ENCODE measurements at regions not wholly inside any gene's neighbourhood (a gene's known extent, or its start where the extent isn't known, plus 50 kb on each side); places are given as distances from the start of the nearest gene placed in this dataset.

DNA sequence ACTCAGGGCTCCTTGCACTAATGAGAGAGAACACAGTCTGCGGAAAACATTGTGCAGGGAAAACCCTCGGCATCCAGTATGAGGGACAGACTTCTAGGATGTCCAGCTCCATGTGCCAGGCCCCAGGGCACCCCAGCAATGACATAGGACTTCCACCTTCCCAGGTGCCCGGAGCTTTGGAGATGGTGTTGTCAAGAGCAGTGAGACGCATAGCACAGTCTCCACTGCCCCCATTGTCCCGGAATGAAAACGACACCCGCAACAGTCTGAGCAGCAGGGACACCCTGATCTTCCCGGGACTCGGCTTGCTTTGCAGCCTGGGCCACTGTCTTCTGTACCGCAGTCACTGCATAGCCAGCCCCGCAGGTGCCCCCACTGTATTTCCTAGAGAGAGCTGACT, 339.2 kb upstream of the ADARB2 start:
- WGBS (ENCODE audit: low lambda C conversion rate, missing lambda C conversion rate): 90% methylated on average over 11 of the region's 11 CpGs
- H4K20me1 ChIP-seq (ENCODE audit: insufficient read depth, poor library complexity, severe bottlenecking): no peaks in the 10 kb centered on the region
- H3K9me3 ChIP-seq (ENCODE audit: low read depth): no peaks in the 10 kb centered on the region
- H3K27ac ChIP-seq: no peak overlapping the region
- no peak overlapping the region for H2AFZ ChIP-seq
- no peak for DNase-seq (ENCODE audit: low spot score)
- no peaks in the 10 kb centered on the region for H3K9me2 ChIP-seq (replicated peaks; ENCODE audit: insufficient read depth)
- no peak for TF ChIP-seq EZH2phosphoT487 (IDR thresholded peaks at IDR 0.05; ENCODE audit: low read depth, severe bottlenecking, unreplicated experiment)
- H3K27me3 ChIP-seq: no peaks in the 10 kb centered on the region
- peaks cover 9% of the 10 kb centered on the region for H3K4me1 ChIP-seq (ENCODE audit: insufficient read depth)
- H3K4me3 ChIP-seq: no peak overlapping the region
- no peaks in the 10 kb centered on the region for H3K36me3 ChIP-seq (replicated peaks; ENCODE audit: insufficient read depth, low read depth)
- H3K79me2 ChIP-seq: no peaks in the 10 kb centered on the region
- no peak overlapping the region for H3K4me2 ChIP-seq

DNA sequence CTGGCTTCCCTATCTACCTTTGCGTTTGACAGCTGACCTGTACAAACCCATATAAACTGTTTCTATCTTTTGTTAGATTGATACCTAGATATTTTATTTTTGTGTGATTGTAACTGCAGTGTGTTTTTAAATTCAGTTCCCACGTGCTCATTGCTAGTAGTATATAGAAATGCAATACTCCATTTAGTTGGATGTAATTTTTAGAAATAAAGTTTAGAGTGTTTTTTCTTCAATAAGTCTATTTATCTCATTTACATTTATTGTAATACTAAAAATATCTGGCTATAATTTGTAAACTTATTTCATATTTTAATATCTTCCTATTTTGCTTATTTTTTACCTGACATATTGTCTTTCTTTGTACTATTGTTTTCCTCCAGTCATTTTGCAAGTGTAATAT, 329.7 kb upstream of the ADARB2 start:
- no peaks in the 10 kb centered on the region for H3K79me2 ChIP-seq
- no peaks in the 10 kb centered on the region for H3K9me2 ChIP-seq (replicated peaks; ENCODE audit: insufficient read depth)
- no peaks in the 10 kb centered on the region for H4K20me1 ChIP-seq (ENCODE audit: insufficient read depth, poor library complexity, severe bottlenecking)
- no peak overlapping the region for H3K4me2 ChIP-seq
- 73% methylated on average over 2 of the region's 2 CpGs for WGBS (ENCODE audit: low lambda C conversion rate, missing lambda C conversion rate)
- TF ChIP-seq EZH2phosphoT487 (IDR thresholded peaks at IDR 0.05; ENCODE audit: low read depth, severe bottlenecking, unreplicated experiment) (no peak), EZH2 (IDR thresholded peaks at IDR 0.05; ENCODE audit: borderline replicate concordance) (no peak)
- TF ChIP-seq, protein P1, sequence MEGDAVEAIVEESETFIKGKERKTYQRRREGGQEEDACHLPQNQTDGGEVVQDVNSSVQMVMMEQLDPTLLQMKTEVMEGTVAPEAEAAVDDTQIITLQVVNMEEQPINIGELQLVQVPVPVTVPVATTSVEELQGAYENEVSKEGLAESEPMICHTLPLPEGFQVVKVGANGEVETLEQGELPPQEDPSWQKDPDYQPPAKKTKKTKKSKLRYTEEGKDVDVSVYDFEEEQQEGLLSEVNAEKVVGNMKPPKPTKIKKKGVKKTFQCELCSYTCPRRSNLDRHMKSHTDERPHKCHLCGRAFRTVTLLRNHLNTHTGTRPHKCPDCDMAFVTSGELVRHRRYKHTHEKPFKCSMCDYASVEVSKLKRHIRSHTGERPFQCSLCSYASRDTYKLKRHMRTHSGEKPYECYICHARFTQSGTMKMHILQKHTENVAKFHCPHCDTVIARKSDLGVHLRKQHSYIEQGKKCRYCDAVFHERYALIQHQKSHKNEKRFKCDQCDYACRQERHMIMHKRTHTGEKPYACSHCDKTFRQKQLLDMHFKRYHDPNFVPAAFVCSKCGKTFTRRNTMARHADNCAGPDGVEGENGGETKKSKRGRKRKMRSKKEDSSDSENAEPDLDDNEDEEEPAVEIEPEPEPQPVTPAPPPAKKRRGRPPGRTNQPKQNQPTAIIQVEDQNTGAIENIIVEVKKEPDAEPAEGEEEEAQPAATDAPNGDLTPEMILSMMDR (IDR thresholded peaks at IDR 0.05; ENCODE audit: poor library complexity): no peak
- H2AFZ ChIP-seq: no peak overlapping the region
- H3K4me3 ChIP-seq: no peak overlapping the region
- no peaks in the 10 kb centered on the region for H3K9me3 ChIP-seq (ENCODE audit: low read depth)
- no peak overlapping the region for H3K27ac ChIP-seq
- no peaks in the 10 kb centered on the region for H3K36me3 ChIP-seq (replicated peaks; ENCODE audit: insufficient read depth, low read depth)
- no peaks in the 10 kb centered on the region for H3K4me1 ChIP-seq (ENCODE audit: insufficient read depth)
- H3K27me3 ChIP-seq: no peaks in the 10 kb centered on the region
- no peak for DNase-seq (ENCODE audit: low spot score)

DNA sequence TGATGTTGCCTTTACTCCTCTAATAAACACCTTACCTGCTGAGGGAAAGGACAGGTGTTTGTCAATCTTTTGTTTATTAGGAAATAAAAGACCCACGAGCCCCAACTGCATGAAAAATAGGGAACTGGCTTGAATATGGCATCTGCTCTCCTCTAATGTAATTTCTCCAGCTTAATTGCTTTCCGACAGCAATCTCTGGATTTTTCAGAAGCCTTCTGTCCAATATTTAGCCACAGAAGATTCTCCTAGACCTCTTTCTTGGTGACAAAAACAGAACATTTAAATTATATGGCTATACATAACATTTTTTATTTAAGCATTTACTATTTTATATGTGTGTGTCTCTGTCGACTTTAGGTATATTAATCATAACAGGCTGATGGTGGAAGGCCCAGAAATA, 317.4 kb upstream of the ADARB2 start:
- no peak overlapping the region for H3K4me2 ChIP-seq
- no peaks in the 10 kb centered on the region for H3K4me1 ChIP-seq (ENCODE audit: insufficient read depth)
- no peaks in the 10 kb centered on the region for H4K20me1 ChIP-seq (ENCODE audit: insufficient read depth, poor library complexity, severe bottlenecking)
- 65% methylated on average over 3 of the region's 3 CpGs for WGBS (ENCODE audit: low lambda C conversion rate, missing lambda C conversion rate)
- no peaks in the 10 kb centered on the region for H3K79me2 ChIP-seq
- H3K4me3 ChIP-seq: no peak overlapping the region
- H3K27me3 ChIP-seq: no peaks in the 10 kb centered on the region
- DNase-seq (ENCODE audit: low spot score): no peak
- no peaks in the 10 kb centered on the region for H3K36me3 ChIP-seq (replicated peaks; ENCODE audit: insufficient read depth, low read depth)
- TF ChIP-seq EZH2phosphoT487 (IDR thresholded peaks at IDR 0.05; ENCODE audit: low read depth, severe bottlenecking, unreplicated experiment) (no peak), EZH2 (IDR thresholded peaks at IDR 0.05; ENCODE audit: borderline replicate concordance) (no peak)
- TF ChIP-seq, protein P1 (IDR thresholded peaks at IDR 0.05; ENCODE audit: poor library complexity): no peak
- no peaks in the 10 kb centered on the region for H3K9me3 ChIP-seq (ENCODE audit: low read depth)
- H3K27ac ChIP-seq: no peak overlapping the region
- H2AFZ ChIP-seq: no peak overlapping the region
- no peaks in the 10 kb centered on the region for H3K9me2 ChIP-seq (replicated peaks; ENCODE audit: insufficient read depth)

DNA sequence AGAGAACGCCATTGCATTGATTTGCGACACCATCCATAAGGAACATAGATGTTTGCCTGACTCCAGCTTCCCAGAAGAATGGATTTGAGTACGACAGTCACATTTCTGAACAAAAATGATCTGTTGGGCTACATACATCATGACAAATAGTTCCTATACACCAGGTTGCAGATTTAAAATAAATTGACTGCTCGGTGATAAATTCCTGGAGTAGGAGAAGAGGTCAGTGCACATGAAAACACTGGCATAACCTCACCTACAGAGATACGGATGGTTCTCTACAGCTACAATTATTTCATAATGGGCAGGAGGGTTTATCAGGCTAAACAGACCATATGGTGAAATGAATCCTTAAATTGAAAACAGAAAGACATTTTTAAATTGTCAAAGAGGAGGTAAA, 316.5 kb upstream of the ADARB2 start:
- H4K20me1 ChIP-seq (ENCODE audit: insufficient read depth, poor library complexity, severe bottlenecking): no peaks in the 10 kb centered on the region
- H3K27me3 ChIP-seq: no peaks in the 10 kb centered on the region
- no peak for TF ChIP-seq EZH2 (IDR thresholded peaks at IDR 0.05; ENCODE audit: borderline replicate concordance)
- TF ChIP-seq, protein P1 (IDR thresholded peaks at IDR 0.05; ENCODE audit: poor library complexity): no peak
- no peak for TF ChIP-seq EZH2phosphoT487 (IDR thresholded peaks at IDR 0.05; ENCODE audit: low read depth, severe bottlenecking, unreplicated experiment)
- no peak for DNase-seq (ENCODE audit: low spot score)
- H3K36me3 ChIP-seq (replicated peaks; ENCODE audit: insufficient read depth, low read depth): no peaks in the 10 kb centered on the region
- H3K4me3 ChIP-seq: no peak overlapping the region
- H3K79me2 ChIP-seq: no peaks in the 10 kb centered on the region
- no peaks in the 10 kb centered on the region for H3K9me3 ChIP-seq (ENCODE audit: low read depth)
- H2AFZ ChIP-seq: no peak overlapping the region
- H3K4me1 ChIP-seq (ENCODE audit: insufficient read depth): no peaks in the 10 kb centered on the region
- H3K27ac ChIP-seq: no peak overlapping the region
- no peaks in the 10 kb centered on the region for H3K9me2 ChIP-seq (replicated peaks; ENCODE audit: insufficient read depth)
- 93% methylated on average over 5 of the region's 5 CpGs for WGBS (ENCODE audit: low lambda C conversion rate, missing lambda C conversion rate)
- no peak overlapping the region for H3K4me2 ChIP-seq
